A549 (cell line): ENCODE measurements at regions not wholly inside any gene's neighbourhood (a gene's known extent, or its start where the extent isn't known, plus 50 kb on each side); places are given as distances from the start of the nearest gene placed in this dataset.

Source experiments
- CHD2 ChIP-seq: fragments of 150-350 bp; IDR thresholded peaks from 2 replicates; pipeline ENCODE4 v1.6.1; 2014; ENCODE audit warnings: low read length; ENCODE audit not compliant: partially characterized antibody
- EHMT2 ChIP-seq: fragments of 200-600 bp; sonication (generic); IDR thresholded peaks from 2 replicates; pipeline ENCODE4 v1.6.1; 2016; ENCODE audit warnings: antibody characterized with exemption, low read depth, mild to moderate bottlenecking, moderate library complexity
- MYC ChIP-seq: IDR thresholded peaks from 2 replicates; pipeline ENCODE4 v1.6.1; 2012; ENCODE audit warnings: mild to moderate bottlenecking, inconsistent platforms, low read length, improper control_type of control experiment, borderline replicate concordance
- RFX5 ChIP-seq: fragments of 450-650 bp; IDR thresholded peaks from 2 replicates; pipeline ENCODE4 v1.7.1; 2014; ENCODE audit warnings: antibody characterized with exemption, mild to moderate bottlenecking, moderate library complexity
- SMC3 ChIP-seq: fragments of >200 bp; sonication (Bioruptor Twin); formaldehyde crosslinking; IDR thresholded peaks from 3 replicates; pipeline ENCODE4 v1.6.1; 2018; ENCODE audit warnings: inconsistent platforms
- TF ChIP-seq, protein P1 (sequence below): fragments of >200 bp; sonication (Bioruptor Twin); formaldehyde crosslinking; IDR thresholded peaks from 3 replicates; pipeline ENCODE4 v1.5.1; 2016
- TF ChIP-seq, protein P2 (sequence below): IDR thresholded peaks from 2 replicates; pipeline ENCODE4 v1.6.1; 2012

DNA sequence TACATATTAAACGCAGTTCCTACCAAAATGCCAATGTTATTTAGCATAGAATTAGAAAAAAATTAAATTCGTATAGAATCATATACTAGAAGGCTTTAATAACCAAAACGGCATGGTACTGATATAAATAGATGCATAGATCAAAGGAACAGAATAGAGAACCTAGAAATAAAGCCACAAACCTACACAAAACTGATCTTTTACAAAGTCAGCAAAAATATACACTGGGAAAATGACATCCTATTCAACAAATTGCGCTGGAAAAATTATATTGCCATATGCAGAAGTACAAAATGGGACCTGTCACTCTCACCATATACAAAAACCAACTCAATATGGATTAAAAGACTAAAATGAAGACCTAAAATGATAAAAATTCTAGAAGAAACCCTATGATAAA, 1882.6 kb downstream of the TP53TG3F start:
- TF ChIP-seq, protein P1, sequence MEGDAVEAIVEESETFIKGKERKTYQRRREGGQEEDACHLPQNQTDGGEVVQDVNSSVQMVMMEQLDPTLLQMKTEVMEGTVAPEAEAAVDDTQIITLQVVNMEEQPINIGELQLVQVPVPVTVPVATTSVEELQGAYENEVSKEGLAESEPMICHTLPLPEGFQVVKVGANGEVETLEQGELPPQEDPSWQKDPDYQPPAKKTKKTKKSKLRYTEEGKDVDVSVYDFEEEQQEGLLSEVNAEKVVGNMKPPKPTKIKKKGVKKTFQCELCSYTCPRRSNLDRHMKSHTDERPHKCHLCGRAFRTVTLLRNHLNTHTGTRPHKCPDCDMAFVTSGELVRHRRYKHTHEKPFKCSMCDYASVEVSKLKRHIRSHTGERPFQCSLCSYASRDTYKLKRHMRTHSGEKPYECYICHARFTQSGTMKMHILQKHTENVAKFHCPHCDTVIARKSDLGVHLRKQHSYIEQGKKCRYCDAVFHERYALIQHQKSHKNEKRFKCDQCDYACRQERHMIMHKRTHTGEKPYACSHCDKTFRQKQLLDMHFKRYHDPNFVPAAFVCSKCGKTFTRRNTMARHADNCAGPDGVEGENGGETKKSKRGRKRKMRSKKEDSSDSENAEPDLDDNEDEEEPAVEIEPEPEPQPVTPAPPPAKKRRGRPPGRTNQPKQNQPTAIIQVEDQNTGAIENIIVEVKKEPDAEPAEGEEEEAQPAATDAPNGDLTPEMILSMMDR: no peak
- TF ChIP-seq MYC (no peak), SMC3 (no peak), CHD2 (no peak), RFX5 (no peak), EHMT2 (no peak)
- TF ChIP-seq, protein P2, sequence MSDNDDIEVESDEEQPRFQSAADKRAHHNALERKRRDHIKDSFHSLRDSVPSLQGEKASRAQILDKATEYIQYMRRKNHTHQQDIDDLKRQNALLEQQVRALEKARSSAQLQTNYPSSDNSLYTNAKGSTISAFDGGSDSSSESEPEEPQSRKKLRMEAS: no peak
